Omental fat pad (tissue), 3 donors: ENCODE measurements at regions not wholly inside any gene's neighbourhood (a gene's known extent, or its start where the extent isn't known, plus 50 kb on each side); places are given as distances from the start of the nearest gene placed in this dataset.

Experiments used
- ATAC-seq: fragments of 150-250 bp; one replicate; pipeline ENCODE4 v1.9.1; 2016; ENCODE audit warnings: mild to moderate bottlenecking, moderate library complexity; ENCODE audit not compliant: low FRiP score
- DNase-seq: peaks from one replicate; pipeline ENCODE4 v3.0.0-alpha.2; 2019; ENCODE audit warnings: low spot score
- CTCF ChIP-seq, 3 donors: fragments of 450-650 bp; IDR thresholded peaks; one replicate each; pipeline ENCODE4 v1.5.1; 2016 to 2017; ENCODE audit warnings: antibody characterized with exemption in 3 of 3, mild to moderate bottlenecking in 3 of 3, moderate library complexity in 2 of 3

GRCh38 chr13:40238761-40239160 lies 427.7 kb downstream of the FOXO1 start:
- DNase-seq: no peak
- TF ChIP-seq CTCF (IDR thresholded peaks at IDR 0.05): no peak
- no peak for ATAC-seq

- DNase-seq (no peak), ATAC-seq (no peak)
- TF ChIP-seq CTCF (IDR thresholded peaks at IDR 0.05): no peak
These were observed 426.1 kb downstream of the FOXO1 start for GRCh38 chr13:40240293-40240692.

- no peak for ATAC-seq
- TF ChIP-seq CTCF (IDR thresholded peaks at IDR 0.05): no peak
- no peak for DNase-seq
These were observed 425.2 kb downstream of the FOXO1 start for GRCh38 chr13:40241125-40241798.

- DNase-seq (no peak), ATAC-seq (no peak)
- no peak for TF ChIP-seq CTCF (IDR thresholded peaks at IDR 0.05)
These were observed 423.4 kb downstream of the FOXO1 start for GRCh38 chr13:40243047-40243446.

- DNase-seq (no peak), ATAC-seq (no peak)
- no peak for TF ChIP-seq CTCF (IDR thresholded peaks at IDR 0.05)
These were observed 422.5 kb downstream of the FOXO1 start for GRCh38 chr13:40243982-40244381.

GRCh38 chr13:40245567-40245966 lies 420.9 kb downstream of the FOXO1 start:
- no peak for ATAC-seq
- DNase-seq: no peak
- no peak for TF ChIP-seq CTCF (IDR thresholded peaks at IDR 0.05)

- no peak for DNase-seq
- TF ChIP-seq CTCF (IDR thresholded peaks at IDR 0.05): no peak
- peak; percentile 50 for ATAC-seq
These were observed 418.6 kb downstream of the FOXO1 start for GRCh38 chr13:40247845-40248244.
